ENCODE measurements at regions not wholly inside any gene's neighbourhood (a gene's known extent, or its start where the extent isn't known, plus 50 kb on each side); places are given as distances from the start of the nearest gene placed in this dataset.

GRCh38 chr11:23755769-23756168 lies 741.1 kb upstream of the LUZP2 start:
- Mint-ChIP-seq H3K4me1 (no peaks in the 10 kb centered on the region), H3K36me3 (ENCODE audit: low read depth) (no peaks in the 10 kb centered on the region), H3K27ac (no peak overlapping the region), H3K9me3 (no peaks in the 10 kb centered on the region), H3K27me3 (ENCODE audit: low read depth, poor library complexity) (no peaks in the 10 kb centered on the region), H3K4me3 (no peak overlapping the region)
- TF ChIP-seq CTCF (IDR thresholded peaks at IDR 0.05): no peak
- no peak for DNase-seq

GRCh38 chr11:23759489-23759888 lies 737.4 kb upstream of the LUZP2 start:
- no peak for DNase-seq
- H3K9me3 Mint-ChIP-seq: no peaks in the 10 kb centered on the region
- no peak overlapping the region for H3K27ac Mint-ChIP-seq
- H3K36me3 Mint-ChIP-seq (ENCODE audit: low read depth): no peaks in the 10 kb centered on the region
- no peak for TF ChIP-seq CTCF (IDR thresholded peaks at IDR 0.05)
- no peaks in the 10 kb centered on the region for H3K4me1 Mint-ChIP-seq
- H3K27me3 Mint-ChIP-seq (ENCODE audit: low read depth, poor library complexity): no peaks in the 10 kb centered on the region
- no peak overlapping the region for H3K4me3 Mint-ChIP-seq

GRCh38 chr11:23764286-23764685 lies 732.6 kb upstream of the LUZP2 start:
- H3K4me3 Mint-ChIP-seq: no peak overlapping the region
- TF ChIP-seq CTCF (IDR thresholded peaks at IDR 0.05): no peak
- H3K4me1 Mint-ChIP-seq: no peaks in the 10 kb centered on the region
- H3K27me3 Mint-ChIP-seq (ENCODE audit: low read depth, poor library complexity): no peaks in the 10 kb centered on the region
- no peaks in the 10 kb centered on the region for H3K36me3 Mint-ChIP-seq (ENCODE audit: low read depth)
- H3K27ac Mint-ChIP-seq: no peak overlapping the region
- DNase-seq: no peak
- peaks cover 18% of the 10 kb centered on the region for H3K9me3 Mint-ChIP-seq

GRCh38 chr11:23765682-23766252 lies 731.1 kb upstream of the LUZP2 start:
- H3K27ac Mint-ChIP-seq: no peak overlapping the region
- peaks cover 29% of the 10 kb centered on the region for H3K9me3 Mint-ChIP-seq
- no peak for TF ChIP-seq CTCF (IDR thresholded peaks at IDR 0.05)
- H3K4me1 Mint-ChIP-seq: no peaks in the 10 kb centered on the region
- no peak for DNase-seq
- H3K27me3 Mint-ChIP-seq (ENCODE audit: low read depth, poor library complexity): no peaks in the 10 kb centered on the region
- H3K4me3 Mint-ChIP-seq: no peak overlapping the region
- no peaks in the 10 kb centered on the region for H3K36me3 Mint-ChIP-seq (ENCODE audit: low read depth)

GRCh38 chr11:23767576-23767975 lies 729.3 kb upstream of the LUZP2 start:
- DNase-seq: no peak
- no peaks in the 10 kb centered on the region for H3K36me3 Mint-ChIP-seq (ENCODE audit: low read depth)
- H3K27ac Mint-ChIP-seq: no peak overlapping the region
- no peak for TF ChIP-seq CTCF (IDR thresholded peaks at IDR 0.05)
- H3K4me1 Mint-ChIP-seq: no peaks in the 10 kb centered on the region
- H3K4me3 Mint-ChIP-seq: no peak overlapping the region
- H3K9me3 Mint-ChIP-seq: peaks cover 34% of the 10 kb centered on the region
- peaks cover 3% of the 10 kb centered on the region for H3K27me3 Mint-ChIP-seq (ENCODE audit: low read depth, poor library complexity)

GRCh38 chr11:23769214-23769613 lies 727.6 kb upstream of the LUZP2 start:
- H3K36me3 Mint-ChIP-seq (ENCODE audit: low read depth): no peaks in the 10 kb centered on the region
- TF ChIP-seq CTCF (IDR thresholded peaks at IDR 0.05): no peak
- H3K27ac Mint-ChIP-seq: no peak overlapping the region

More at GRCh38 chr11:23769214-23769613, 727.6 kb upstream of the LUZP2 start:
- no peaks in the 10 kb centered on the region for H3K4me1 Mint-ChIP-seq
- no peak overlapping the region for H3K4me3 Mint-ChIP-seq
- peaks cover 34% of the 10 kb centered on the region for H3K9me3 Mint-ChIP-seq
- peaks cover 3% of the 10 kb centered on the region for H3K27me3 Mint-ChIP-seq (ENCODE audit: low read depth, poor library complexity)
- no peak for DNase-seq
